Globus pallidus (tissue), 1 donor: ENCODE measurements at regions not wholly inside any gene's neighbourhood (a gene's known extent, or its start where the extent isn't known, plus 50 kb on each side); places are given as distances from the start of the nearest gene placed in this dataset.

Source experiments
- DNase-seq: peaks from one replicate; pipeline ENCODE4 v3.0.0-alpha.2; 2015; ENCODE audit warnings: low spot score

DNA sequence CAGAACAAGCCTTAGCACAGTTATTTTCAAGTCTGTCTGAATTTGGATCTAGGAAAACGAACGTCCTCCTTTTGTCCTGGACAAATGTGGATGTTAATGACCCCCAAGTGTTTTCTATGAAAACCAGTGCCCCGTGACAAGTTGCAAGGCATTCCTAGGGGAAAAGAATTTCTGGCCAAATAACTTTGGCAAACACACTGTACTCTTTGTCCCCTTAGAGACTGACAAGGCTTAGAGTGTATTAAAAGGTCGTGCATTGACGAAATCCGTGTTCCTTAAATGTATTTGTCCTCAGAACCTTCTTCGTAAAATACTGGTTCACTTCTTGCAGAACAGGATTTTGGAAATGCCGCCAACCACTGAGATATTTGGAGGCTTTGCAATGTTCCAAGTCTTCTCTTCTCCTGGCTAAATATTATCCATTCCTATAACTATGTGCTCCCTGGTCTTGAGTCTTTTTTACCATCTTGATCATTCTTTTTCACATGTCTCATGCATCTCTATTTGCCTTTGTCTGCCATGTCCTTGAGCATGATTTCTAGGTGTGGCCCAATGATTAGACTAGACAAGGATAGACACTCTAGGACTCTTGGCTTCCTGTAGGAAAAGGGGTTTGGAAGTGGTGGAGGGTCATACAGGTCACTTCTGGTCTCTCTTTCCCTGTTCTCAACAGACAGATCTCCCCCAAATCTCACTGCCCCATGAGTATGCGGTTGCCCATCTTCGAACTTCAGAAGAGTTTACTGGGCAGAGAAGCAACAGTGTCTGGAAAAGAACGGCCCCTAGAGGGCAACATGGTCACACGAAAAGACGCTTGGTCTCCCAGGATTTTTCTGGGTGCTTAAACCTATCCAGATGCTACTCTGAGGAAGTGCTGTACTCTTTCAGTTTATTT, 117.5 kb downstream of the EDEM1 start:
- peak; percentile 48 for DNase-seq

DNA sequence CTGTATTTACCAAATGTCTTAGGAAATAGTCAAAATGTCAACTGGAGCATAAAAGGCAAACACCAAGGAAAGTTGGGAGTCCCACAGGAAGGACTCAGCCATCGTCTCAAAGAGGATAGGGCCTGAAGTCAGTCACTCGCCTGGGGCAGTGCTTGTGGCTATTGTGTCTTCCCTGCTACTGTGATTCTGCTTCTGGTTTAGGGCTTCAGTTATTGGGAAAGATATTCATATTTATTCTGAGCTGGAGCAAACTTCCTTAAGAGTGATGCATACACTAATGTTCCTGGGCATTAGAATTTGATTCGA, 118.1 kb downstream of the EDEM1 start:
- DNase-seq: no peak

DNA sequence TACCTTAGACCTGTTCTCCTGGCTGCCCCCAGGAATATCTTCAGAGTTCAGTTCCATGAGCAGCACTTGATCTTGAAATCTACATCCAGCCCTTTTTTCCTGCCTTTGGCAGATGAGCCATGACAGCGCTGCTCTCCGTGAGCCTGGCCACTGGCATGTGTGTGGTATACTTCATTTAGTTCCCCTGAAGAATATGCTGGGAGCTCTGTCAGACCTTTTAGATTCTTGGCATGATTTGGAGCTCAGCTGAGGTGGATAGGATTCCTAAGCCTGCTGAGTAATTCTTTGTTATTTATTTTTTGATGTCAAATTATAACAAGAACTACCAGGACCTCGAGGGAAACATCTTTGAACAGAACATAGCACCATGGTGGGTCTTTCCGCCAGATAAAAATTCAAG, 121.7 kb downstream of the EDEM1 start:
- no peak for DNase-seq

DNA sequence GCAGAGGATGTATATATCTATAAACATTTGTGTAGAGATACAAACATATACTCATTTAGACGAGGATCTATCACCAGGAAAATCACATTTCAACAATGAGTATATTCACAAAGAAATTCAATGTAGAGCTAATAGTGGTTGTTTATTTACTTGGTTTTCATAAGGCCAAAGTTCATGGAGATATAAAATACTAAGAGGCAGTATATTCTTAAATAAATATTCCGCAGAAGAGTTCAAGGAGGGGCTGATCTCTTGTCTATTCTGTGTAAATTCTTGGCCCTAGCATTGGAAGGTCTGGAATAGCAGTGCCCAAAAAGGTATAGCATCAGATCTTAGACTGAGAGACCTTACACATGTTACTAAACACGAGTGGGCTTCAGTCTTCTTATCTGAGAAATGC, 122.1 kb downstream of the EDEM1 start:
- no peak for DNase-seq

DNA sequence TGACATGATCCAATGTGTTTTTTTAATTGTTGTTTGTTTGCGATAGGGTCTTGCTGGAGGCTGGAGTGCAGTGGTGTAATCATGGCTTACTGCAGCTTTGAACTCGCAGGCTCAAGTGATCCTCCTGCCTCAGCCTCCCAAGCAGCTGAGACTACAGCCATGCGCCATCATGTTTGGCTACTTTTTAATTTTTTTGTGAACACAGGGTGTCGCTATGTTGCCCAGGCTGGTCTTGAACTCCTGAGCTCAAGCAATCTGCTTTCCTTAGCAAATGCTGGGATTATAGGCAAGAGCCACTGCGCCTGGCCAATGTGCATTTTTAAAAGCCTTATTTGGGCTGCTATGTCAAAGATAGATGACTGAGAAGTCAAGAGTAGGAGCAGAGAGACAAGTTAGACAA, 123.0 kb downstream of the EDEM1 start:
- DNase-seq: no peak

DNA sequence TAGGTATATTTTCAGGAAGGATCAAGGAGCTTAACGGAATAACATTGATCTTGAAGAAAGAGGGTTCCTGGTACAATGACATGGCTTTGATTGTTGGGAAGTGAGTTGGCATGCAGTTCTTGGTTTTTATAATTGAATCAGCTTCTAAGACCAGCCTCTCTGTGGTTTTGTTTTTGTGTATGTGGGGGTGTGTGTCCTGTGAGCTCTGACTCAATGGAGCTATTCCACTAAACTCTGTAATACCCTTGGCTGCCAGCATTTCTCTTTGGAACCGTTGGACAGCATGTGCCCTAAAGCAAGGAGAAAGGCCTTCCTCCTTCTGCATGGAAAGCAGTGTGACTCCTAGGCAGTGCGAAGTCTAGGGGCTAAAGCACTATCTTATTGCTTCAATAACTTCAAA, 124.8 kb downstream of the EDEM1 start:
- no peak for DNase-seq

DNA sequence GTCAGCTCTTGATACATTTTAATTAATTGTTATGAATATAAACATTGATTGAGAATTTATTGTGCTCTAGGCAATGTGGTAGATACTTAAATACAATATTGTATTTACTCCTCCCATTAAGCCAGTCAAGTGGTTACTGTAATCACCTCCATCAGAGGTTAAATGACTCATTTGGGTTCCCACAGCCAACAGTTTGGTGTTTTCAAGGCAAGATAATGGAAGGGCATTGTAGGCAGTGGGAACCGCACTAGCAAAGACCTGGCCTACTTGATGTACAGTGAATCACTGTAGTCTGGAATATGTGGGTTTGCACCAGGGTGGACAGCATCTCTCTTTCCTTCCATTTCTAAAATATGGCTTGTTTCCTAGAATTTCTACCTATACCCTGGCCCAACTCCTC, 127.4 kb downstream of the EDEM1 start:
- DNase-seq: no peak

DNA sequence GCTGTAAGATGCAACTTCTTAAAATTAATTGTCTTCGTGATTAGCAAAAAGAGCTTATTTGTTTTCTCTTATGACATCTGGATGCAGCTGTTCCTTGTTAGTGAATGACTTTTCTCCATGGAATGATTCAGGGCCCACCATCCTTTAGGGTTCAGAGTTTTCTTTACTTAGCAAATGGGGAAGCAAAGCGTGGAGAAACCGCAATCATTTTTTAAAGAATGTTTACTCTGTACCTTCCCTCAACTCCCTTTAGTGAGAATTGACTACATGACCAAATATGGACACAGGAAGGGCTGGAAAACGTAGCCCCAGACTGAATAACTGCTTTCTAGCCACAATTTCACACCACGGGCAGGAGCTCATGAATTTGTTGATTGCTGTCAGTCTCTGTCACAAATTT, 130.1 kb downstream of the EDEM1 start:
- DNase-seq: no peak

DNA sequence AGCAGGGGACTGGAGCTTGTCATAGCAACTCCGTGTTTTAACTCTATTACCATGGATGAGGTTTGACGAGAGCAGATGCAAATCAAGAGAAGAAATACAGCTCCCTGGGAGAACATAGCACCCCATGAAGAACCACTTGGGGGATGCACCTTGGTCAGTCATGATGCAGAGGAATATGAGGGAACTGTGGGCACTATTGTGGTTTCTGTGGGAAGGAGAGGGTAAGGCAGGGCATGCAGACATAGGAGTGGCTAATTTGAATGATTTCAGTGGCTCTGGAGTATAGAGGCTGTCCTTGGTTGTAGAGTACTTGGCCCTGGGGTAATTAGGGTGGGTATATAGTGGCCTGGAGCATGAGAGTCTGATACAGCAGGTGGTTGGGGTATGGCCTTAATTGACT, 131.9 kb downstream of the EDEM1 start:
- no peak for DNase-seq

DNA sequence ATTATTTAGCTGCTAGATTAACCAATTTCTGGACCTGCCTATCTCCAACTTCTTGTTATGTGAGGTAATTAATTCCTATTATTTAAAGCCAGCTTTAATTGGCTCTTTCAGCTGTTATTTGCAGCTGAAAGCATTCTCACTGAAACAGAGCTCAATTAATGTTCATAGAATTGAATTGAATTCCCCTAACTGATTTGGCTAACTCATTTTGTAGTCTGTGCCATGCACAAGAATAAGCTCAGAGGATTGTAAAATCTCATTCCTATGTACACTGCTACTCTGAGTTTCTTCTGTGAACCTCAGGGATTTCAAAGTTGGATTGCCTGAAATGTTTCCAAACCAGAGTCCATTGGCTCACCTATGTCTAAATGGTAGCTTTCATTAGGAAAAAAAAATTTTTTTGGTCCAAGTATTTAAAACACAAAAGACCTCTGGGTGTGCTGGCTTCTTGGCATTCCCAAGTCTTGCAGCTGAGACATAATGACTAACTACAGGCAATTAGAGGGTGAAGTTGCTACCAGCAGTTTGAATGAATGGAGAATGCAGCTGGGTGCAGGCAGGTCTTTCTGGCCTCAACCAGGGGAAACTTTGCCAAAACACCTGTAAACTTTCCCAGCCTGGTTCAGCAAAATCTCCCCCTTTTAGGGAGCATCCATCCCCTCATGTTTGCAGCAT, 134.3 kb downstream of the EDEM1 start:
- no peak for DNase-seq

DNA sequence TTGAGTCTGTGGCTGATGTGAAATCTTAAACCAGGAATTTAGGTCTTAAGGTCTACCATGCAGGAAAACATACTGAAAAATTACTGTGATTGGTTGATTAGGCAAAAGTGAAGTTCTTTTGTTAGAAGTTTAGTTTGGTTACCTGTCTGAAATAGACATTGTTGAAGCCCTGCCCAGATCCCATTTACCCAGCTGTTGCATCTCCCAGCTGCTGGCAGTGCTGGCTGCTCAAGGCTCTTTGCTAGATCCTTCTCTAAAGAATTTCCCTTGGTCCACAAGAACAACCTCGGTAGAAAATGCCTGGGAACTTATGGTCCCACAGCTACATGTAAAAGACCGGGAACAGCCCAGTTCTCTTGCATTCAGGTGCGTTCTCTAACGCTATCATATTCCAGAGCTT, 137.3 kb downstream of the EDEM1 start:
- no peak for DNase-seq

DNA sequence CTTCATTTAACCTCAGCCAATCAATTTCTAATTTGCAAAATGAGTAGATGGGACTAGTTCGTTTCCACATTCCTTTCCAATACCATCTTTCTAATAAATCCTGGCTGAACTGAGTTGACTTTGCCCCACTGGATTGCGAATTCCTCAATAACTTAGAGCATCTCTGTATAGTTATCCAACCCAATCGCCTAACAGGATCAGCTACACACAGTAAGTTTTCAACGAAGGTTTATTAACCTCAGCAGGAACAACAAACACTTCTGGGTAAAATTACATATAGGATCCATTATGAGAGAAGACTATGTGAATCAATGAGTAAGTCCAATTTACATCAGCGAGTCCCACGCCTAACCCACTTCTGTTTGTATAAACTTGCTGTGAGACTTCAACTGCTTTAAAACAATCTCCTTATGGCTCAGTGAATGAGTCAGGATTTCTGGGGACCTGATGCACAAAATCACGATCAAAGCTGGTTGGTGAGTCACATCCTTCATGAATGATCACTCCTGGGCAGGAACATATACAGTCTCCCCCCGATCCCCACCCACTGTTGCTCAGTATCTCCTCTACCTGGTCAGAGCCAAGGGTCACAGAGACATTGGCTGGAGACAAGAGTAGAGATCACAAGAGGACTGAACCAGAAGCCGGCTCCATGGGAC, 142.8 kb downstream of the EDEM1 start:
- DNase-seq: no peak

DNA sequence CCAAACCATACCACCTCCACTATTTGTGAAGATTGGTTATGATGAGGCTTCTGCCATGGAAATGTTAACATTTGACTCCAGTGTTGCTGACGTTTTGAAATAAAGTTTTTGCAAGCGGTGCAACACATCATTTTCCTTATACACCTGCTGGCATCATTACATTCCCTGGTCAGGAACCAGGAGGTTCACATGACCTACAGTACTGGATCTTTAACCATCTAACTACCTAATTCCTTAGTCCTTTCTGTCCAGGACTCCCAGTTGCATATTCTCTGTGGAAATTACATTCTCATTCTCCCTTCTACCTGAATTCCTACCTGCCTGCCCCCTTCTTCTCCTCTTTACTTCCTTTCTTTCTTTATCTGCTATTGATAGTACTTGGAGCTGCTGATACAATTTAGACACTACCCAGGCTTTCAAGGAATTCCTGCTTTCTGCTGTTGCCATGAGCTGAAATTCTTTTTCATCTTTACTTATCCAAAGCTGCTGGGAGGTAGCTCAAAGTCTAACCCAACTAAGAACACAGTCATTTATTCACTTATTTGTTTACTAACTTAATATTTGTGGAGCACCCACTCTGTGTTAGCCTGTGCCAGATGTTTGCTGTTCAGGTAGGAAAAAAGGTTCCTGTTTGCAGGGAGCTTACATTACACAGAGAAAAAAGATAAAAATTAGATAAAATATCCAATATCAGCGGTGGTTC, 144.2 kb downstream of the EDEM1 start:
- DNase-seq: no peak

DNA sequence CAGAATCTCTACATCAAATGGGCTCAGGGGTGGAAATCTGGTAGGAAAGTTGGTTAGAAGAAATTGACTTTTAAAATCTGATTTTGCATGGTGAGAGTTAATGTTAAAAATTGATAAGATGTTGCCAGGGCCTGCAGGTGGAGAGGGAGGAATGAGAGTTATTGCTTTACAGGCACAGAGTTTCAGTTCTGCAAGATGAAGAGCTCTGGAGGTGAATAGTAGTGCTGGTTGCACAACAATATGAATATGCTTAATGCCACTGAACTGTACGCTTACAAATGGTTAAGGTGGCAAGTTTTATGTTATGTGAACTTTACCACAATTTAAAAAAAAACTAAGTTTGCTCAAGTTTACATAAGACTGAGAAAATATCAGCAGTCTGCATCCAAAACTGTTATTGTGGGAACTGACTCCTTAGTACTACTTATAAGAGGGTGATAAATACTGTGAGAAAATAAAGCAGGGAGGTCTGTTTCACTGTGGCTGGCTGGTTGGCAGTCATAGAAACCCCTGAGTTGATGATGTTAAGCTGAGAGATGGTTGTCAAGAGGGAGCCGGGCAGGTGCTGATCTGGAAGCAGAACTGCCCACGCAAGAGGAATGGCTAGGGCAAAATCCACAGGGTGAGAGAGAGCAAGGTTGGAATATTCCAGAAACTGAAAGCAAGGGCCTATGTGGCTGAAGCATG, 144.9 kb downstream of the EDEM1 start:
- no peak for DNase-seq

DNA sequence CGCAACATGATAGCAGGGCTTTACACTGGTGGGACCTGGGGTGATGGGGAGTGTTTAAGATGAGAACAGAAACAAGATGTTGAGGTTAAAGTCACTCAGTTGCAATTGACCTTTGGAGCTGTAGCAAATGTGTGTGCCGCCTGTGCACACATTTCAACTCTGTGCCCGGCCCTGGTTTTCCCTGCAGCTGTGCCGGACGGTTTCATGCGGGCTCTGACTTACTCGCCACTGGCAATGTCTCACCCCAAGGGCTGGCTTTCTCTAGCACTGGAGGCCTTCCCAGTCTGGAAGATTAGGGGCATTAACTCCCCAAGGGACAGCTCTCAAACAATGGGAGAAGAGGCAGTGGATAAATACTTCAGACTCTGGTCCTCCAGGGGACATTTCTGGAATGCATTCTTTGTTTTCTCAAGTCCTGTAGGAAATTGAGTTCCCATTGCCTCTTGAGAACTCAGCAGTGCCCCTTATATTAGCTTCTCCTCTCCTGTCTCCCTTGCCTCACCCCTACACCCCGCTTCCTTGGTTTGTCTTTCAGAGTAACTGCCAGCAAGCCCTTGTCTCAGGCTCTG, 152.5 kb downstream of the EDEM1 start:
- no peak for DNase-seq

DNA sequence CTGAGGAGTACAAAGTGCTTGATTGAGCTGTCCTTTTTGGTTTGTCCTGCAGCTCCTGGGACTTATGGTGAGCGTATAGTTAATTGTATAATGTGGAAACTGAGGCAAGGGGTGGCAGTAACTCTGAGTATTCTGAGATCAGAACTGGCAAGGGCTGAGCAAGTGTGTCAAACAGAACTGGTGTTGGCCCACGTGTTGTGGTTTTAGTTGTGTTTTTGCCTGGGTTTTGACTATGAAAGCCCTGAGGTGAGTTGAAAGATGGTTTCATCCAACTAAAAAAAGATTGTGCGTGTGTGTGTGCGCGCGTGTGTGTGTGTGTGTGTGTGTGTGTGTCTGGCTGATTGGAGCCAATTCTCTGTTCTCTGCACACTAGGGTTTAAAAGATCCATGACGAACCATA, 154.1 kb downstream of the EDEM1 start:
- DNase-seq: no peak

DNA sequence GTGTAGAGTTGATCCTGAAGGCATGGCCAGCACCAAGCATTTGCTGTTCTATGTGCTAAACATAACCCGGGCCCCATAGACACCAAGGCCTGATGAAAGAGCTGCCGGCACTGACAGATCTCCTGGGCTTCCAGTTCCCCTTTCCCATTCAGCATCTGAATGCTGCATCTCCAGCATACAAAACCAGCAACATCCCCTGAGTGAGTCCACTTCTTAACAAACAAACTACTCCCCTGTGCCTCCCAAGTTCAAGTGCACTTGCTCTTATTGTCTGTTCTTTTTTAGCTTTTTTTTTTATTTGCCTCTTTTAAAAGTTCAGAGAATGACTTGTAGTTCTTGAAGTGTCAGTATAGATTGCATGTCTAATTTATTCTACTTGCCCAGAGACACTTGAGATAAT, 156.0 kb downstream of the EDEM1 start:
- no peak for DNase-seq

DNA sequence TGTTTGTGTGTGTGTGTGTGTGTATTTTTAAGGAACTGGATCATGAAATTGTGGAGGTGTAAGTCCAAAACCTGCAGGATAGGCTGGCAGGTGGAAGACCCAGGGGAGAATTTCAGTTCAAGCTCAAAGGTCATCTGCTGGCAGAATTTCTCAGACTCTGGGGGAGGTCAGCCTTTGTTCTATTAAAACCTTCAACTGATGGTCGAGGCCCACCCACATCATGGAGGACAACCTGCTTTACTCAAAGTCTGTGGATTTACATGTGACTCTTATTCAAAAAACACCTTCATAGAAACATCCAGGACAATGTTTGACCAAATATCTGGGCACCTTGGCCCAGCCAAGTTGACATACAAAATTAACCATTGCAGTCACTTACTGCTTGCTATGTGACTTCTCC, 157.2 kb downstream of the EDEM1 start:
- no peak for DNase-seq

DNA sequence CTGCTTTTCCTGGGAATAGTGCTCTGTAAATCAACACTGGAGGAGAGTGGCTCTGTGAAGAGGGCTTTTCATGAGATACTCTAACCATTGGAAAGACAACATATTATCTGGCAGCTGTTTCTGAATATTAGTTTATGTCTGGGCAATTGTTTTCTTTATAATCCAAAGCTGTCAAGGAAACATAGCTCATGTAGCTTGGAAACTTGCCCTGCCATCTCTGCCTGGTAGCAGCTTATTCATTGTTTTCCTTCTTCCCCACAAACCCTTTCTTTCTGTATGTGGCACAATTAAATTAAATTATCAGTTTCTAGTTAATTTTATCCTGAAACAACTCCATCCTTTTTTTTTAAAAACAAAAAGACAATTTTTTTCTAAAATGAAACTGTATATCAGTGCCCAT, 160.0 kb downstream of the EDEM1 start:
- DNase-seq: peak; percentile 17

DNA sequence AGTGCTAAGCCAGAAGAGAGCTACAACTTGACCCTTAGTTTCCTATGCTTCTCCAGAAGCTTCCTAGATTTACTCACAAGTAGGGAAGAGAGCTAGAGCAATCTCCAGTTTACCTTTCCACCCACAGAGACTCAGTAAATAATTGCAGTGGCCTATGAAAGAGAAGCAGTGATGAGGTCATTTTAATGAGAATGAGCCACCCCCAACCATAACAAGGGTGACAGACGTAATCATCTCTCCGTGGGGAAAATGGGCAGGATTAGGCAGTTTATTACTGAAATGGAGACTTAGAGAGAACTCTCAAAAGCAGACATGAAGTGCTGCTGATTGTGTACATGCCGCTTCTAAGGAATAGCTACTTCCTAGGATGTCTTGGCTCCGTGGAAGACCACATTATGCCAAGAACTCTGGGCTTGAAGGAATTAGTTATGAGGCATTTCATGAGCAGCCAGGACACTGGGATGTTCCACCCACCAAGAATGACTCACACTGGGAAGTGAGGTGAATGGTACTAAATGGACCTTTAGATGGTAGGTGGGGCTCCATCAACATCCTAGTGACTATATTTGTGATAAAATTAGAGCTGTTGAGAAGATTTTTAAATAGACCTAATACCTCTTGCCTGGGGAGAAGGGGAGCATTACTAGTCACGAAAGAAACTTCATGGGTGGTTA, 160.9 kb downstream of the EDEM1 start:
- DNase-seq: no peak

DNA sequence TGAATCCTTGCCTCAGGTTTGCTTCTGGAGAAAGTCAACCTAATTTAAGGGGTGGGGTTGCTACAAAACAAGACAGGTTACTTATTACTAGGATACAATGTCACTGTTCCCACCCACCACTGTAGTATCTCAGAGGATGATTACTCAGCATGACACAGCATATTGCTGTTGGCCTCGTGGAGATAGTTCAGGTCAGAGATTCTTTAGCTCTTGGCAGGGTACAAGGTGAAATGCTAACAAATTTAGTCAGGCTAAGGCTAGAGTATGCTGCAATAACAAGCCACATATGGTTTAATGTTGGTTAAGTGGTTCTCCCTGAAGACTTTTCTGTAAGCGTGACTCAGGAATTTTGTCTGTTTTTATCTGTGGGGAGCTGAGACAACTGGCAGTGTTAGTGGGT, 161.8 kb downstream of the EDEM1 start:
- DNase-seq: no peak
